Superior temporal gyrus (tissue), 1 donor: ENCODE measurements at regions not wholly inside any gene's neighbourhood (a gene's known extent, or its start where the extent isn't known, plus 50 kb on each side); places are given as distances from the start of the nearest gene placed in this dataset.
A peak's percentile ranks its signal among the peaks of the same experiment; 100 is the strongest.
"Not testable (repeated sequence)": the region's sequence is repeated elsewhere in the genome, so short reads cannot be mapped to it uniquely, and the experiment has no call there.

Experiments
- DNase-seq: peaks from one replicate; pipeline ENCODE4 v3.0.0-alpha.2; 2016; ENCODE audit errors: extremely low spot score

GRCh38 chr15:49706805-49707204 lies 86.0 kb downstream of the DTWD1 start:
- no peak for DNase-seq

GRCh38 chr15:49707598-49707997 lies 86.8 kb downstream of the DTWD1 start:
- no peak for DNase-seq

- no peak for DNase-seq
Measured at GRCh38 chr15:49709646-49710214, 88.9 kb downstream of the DTWD1 start.

GRCh38 chr15:49712162-49712561 lies 91.3 kb downstream of the DTWD1 start:
- DNase-seq = no peak

GRCh38 chr15:49712846-49713450 lies 92.1 kb downstream of the DTWD1 start:
- DNase-seq = no peak

GRCh38 chr15:49715211-49715610 lies 94.4 kb downstream of the DTWD1 start:
- no peak for DNase-seq

- no peak for DNase-seq
Measured at GRCh38 chr15:49715701-49716100, 94.9 kb downstream of the DTWD1 start.

GRCh38 chr15:49718234-49718633 lies 97.4 kb downstream of the DTWD1 start:
- DNase-seq = peak; percentile 45

- no peak for DNase-seq
Measured at GRCh38 chr15:49718846-49719245, 98.0 kb downstream of the DTWD1 start.

GRCh38 chr15:49720261-49720660 lies 99.4 kb downstream of the DTWD1 start:
- no peak for DNase-seq

- no peak for DNase-seq
Measured at GRCh38 chr15:49721091-49721490, 100.2 kb downstream of the DTWD1 start.

GRCh38 chr15:49721621-49722020 lies 100.8 kb downstream of the DTWD1 start:
- no peak for DNase-seq

GRCh38 chr15:49723981-49724380 lies 103.1 kb downstream of the DTWD1 start:
- no peak for DNase-seq

GRCh38 chr15:49731187-49732099 lies 110.6 kb downstream of the DTWD1 start:
- no peak for DNase-seq

- not testable (repeated sequence) for DNase-seq
Measured at GRCh38 chr15:49732109-49732508, 111.3 kb downstream of the DTWD1 start.

GRCh38 chr15:49734089-49734488 lies 113.2 kb downstream of the DTWD1 start:
- not testable (repeated sequence) for DNase-seq

GRCh38 chr15:49734831-49735508 lies 114.1 kb downstream of the DTWD1 start:
- no peak for DNase-seq

GRCh38 chr15:49737127-49737526 lies 116.3 kb downstream of the DTWD1 start:
- DNase-seq = no peak

GRCh38 chr15:49741712-49742111 lies 120.9 kb downstream of the DTWD1 start:
- DNase-seq = no peak

GRCh38 chr15:49742381-49742780 lies 121.5 kb downstream of the DTWD1 start:
- no peak for DNase-seq

- DNase-seq = no peak
Measured at GRCh38 chr15:49747340-49747739, 126.5 kb downstream of the DTWD1 start.

GRCh38 chr15:49748791-49749190 lies 127.9 kb downstream of the DTWD1 start:
- no peak for DNase-seq
